ENCODE measurements at regions not wholly inside any gene's neighbourhood (a gene's known extent, or its start where the extent isn't known, plus 50 kb on each side); places are given as distances from the start of the nearest gene placed in this dataset.

- FAIRE-seq: no peak
- DNase-seq (ENCODE audit: insufficient read length, low spot score): no peak
Measured at GRCh38 chr13:109671919-109672318, 114.5 kb downstream of the IRS2 start.

- no peak for FAIRE-seq
- DNase-seq (ENCODE audit: insufficient read length, low spot score): no peak
Measured at GRCh38 chr13:109670776-109671175, 115.6 kb downstream of the IRS2 start.

DNA sequence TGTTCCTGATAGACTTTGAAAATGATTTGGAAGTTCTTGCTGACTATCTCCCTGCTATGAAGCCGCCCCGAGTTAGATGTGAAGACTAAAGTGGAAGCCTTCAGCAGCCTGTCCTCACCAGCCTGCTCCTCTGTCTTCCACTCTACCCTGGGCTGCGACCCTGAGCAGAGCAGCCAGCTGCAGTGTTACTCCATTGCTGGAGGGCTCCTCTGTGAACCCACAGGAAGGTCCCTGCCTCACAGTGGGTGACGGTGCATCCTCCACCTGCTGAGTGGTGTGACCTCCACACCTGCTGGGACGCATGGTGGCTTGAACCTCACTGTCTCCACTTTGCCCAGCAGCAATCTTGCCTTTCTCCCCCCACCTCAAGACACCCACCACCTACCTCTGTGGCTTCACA, 116.4 kb downstream of the IRS2 start:
- FAIRE-seq (no peak), DNase-seq (ENCODE audit: insufficient read length, low spot score) (no peak)

DNA sequence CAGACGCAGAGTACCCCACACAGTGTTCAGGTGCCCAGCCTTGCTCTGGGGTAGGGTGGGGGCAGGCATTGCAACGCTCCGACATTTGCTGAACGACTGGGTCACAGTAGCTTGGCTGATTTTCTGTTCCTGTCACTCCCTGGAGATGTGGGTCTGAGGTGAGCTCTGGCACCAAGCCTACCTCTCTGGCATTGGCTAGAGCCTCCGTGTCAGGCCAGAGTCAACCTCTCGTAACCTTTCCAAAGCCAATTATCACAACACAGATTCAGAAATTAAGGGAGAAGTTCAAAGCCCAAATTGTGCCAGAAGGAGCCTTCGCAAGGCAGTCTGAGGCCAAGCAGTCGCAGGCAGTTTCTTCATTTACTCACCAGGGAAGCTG, 117.2 kb downstream of the IRS2 start:
- no peak for FAIRE-seq
- DNase-seq (ENCODE audit: insufficient read length, low spot score): no peak

DNA sequence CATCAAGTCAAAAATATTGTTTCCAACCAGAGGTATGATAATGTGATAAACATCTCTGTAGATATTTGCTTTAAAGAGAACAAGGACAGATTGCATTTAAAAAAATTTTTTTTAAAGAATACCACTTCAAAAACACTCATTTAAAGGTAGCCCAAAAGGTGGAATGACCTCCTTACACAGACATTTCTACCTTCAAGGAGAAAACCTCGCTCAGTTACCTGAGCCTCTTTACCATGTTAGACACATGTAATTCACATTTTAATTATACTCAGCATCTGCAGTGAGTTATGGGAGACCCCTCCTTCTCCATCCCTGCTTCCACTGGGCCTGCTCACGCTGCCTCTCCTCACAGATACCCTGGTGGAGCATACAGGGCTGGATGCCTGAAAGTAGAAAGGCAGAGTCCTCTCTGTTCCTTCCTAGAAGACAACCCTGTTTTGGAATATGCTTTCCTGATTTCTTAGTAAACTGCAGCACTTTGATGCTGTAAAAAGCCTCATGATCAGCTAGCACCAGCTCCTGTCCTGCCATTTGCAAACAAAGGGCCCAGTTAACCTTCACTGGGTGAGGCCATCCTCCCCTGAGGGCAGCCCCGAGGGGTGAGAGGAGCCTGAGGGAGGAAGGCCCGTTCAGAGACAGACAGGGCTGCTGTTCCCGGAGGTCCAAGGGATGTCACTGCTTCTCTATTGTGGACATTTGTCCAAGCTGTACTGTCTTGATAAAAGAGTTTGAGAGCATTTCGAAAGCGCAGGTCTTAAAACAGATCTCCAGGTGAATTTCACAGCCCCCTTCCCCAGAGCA, 117.8 kb downstream of the IRS2 start:
- DNase-seq (ENCODE audit: insufficient read length, low spot score) (no peak), FAIRE-seq (no peak)

- FAIRE-seq: no peak
- no peak for DNase-seq (ENCODE audit: insufficient read length, low spot score)
Measured at GRCh38 chr13:109667807-109668291, 118.5 kb downstream of the IRS2 start.

DNA sequence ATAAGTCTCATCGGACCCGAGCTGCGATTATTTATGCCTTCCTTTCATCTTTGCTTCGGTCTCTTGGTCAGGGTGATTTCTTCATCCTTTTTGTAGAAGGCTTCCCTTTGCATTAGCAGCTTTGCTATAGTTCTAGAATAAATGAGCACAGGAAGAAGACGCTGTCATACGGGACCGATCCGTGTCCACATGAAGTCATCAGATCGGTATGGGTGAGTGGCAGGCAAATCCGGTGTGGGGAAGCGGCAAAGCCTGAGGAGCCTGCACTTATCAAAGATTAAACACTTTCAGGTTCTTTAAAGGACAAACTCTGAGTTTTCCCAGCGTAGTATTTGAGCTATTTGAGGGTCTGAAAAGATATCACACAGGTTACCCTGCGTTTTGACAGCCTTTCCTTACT, 119.3 kb downstream of the IRS2 start:
- peak; percentile 55 for DNase-seq (ENCODE audit: insufficient read length, low spot score)
- FAIRE-seq: no peak

- FAIRE-seq (no peak), DNase-seq (ENCODE audit: insufficient read length, low spot score) (peak; percentile 3)
Measured at GRCh38 chr13:109666656-109667055, 119.7 kb downstream of the IRS2 start.

GRCh38 chr13:109665781-109666249, 120.6 kb downstream of the IRS2 start:
- no peak for FAIRE-seq
- no peak for DNase-seq (ENCODE audit: insufficient read length, low spot score)

GRCh38 chr13:109665240-109665639, 121.1 kb downstream of the IRS2 start:
- DNase-seq (ENCODE audit: insufficient read length, low spot score) (no peak), FAIRE-seq (no peak)

DNA sequence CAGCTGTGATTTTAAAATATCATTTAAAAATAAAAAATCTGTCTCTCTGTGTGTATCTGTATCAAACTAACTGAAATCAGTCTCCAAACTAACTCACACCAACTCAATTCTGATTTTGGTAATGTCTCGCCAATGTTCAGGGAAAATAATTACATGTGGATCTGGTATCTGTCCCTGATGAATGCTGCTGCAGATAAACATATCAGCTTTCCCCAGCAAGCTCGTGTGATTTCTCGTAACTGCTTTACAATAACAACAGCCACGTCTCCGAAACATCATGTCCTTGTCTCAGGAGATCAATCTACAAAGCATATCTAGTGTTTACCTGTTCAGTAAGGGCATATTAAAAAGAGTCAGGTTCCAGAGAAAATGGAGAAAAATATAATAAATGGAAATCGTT, 129.0 kb downstream of the IRS2 start:
- FAIRE-seq: no peak
- DNase-seq (ENCODE audit: insufficient read length, low spot score): no peak

GRCh38 chr13:109656206-109656605, 130.2 kb downstream of the IRS2 start:
- FAIRE-seq: no peak

DNA sequence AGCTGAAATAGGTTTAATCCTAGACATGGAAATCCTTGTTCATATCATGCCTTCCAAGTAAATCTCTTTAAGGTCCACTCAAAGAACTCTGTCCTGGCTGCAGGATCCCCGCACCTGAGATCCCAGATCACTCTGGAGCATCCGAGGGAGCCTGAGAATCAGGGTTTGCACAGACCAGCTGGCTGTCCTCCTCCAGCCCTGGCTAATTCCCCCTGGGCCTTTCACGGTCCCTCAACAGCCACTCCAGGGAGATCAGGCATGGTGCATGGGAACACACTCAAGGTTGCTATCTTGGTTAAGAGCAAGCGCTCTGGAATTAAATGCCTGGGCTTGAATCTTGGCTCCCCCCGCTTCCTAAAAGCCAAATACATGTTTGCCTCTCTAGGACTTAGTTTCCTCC, 130.8 kb downstream of the IRS2 start:
- DNase-seq (ENCODE audit: insufficient read length, low spot score) (no peak), FAIRE-seq (no peak)

More at GRCh38 chr13:109656206-109656605, 130.2 kb downstream of the IRS2 start:
- no peak for DNase-seq (ENCODE audit: insufficient read length, low spot score)

DNA sequence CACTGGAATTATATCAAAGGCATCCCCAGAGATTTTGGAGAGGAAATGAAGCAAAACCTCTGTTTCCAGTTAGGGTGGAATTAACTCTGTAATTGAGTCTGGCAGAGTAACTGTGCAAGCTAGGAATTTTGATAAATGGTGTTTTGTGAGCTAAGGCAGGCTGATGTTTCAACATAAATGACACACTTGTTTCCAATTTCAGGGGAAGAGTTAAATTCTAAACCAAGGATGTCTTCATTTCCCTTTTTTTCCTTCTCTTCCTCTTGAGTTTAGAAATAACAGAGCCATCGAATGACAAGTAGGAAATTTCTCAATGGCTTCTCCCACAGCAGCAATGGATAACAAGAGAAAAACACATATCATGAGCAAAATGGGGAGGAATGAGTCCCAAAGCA, 131.2 kb downstream of the IRS2 start:
- no peak for FAIRE-seq
- DNase-seq (ENCODE audit: insufficient read length, low spot score): no peak

DNA sequence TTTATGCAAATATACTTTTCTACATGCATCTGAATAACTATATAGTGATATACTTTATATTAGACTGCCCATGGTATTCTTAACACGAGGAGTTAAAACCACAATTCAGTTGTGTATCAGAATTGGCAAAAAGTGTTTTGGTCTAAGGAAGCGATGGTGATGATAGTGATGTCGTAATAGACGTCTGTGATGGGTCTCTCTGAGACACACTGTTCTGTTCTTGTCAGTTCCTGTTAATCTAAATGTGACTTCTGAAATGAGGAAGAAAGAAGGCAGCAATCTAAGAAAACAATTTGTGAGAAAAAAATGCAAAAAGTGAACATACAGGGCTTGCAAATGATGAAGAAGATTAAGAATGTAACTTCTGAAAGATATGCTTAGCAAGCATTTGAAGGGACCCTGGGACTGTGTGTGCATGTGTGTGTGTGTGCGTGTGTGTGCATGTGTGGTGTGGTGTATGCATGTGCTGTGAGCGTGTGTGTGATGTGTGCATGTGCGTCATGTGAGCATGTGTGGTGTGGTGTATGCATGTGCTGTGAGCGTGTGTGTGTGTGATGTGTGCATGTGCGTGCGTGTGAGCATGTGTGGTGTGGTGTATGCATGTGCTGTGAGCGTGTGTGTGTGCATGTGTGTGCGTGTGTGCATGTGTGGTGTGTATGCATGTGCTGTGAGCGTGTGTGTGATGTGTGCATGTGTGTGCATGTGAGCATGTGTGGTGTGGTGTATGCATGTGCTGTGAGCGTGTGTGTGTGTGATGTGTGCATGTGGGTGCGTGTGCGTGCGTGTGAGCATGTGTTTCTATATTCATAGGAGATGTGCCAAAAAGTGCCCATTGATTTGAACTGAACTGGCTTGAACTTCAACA, 131.8 kb downstream of the IRS2 start:
- peak; percentile 99 for FAIRE-seq
- DNase-seq (ENCODE audit: insufficient read length, low spot score): no peak

DNA sequence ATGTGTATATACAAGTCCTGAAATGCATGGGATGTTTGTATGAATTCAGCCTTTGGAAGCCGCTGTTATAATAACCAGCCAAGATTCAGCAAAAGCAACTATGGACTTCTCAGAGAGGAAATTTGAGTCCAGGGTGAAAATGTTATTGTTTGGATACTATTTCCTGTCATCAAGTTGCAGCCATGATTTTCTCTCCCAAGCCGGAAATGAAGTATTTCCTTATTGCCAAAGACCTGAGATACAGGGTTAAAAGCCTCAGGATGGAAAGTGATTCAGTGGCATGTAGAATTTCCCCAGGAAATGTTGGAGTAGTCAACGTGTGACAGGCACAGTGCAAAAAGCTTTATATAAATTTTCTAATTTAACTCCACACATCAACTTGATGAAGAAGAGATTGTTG, 133.9 kb downstream of the IRS2 start:
- DNase-seq (ENCODE audit: insufficient read length, low spot score): no peak
- FAIRE-seq: no peak

GRCh38 chr13:109651854-109652253, 134.5 kb downstream of the IRS2 start:
- DNase-seq (ENCODE audit: insufficient read length, low spot score) (no peak), FAIRE-seq (no peak)

DNA sequence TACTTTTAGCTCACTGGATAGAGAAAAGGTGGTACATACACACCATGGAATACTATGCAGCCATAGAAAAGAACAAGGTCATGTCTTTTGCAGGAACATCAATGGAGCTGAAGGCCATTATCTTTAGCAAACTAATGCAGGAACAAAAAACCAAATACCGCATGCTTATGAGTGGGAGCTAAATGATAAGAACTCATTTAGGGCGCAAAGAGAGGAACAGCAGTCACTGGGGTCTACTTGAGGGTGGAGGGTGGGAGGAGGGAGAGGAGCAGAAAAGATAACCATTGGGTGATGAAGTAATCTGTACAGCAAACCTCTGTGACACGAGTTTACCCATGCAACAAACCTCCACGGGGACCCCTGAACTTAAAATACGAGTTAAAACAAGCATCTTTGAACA, 135.1 kb downstream of the IRS2 start:
- DNase-seq (ENCODE audit: insufficient read length, low spot score) (no peak), FAIRE-seq (no peak)

GRCh38 chr13:109650861-109651260, 135.5 kb downstream of the IRS2 start:
- FAIRE-seq: no peak
- DNase-seq (ENCODE audit: insufficient read length, low spot score): no peak

DNA sequence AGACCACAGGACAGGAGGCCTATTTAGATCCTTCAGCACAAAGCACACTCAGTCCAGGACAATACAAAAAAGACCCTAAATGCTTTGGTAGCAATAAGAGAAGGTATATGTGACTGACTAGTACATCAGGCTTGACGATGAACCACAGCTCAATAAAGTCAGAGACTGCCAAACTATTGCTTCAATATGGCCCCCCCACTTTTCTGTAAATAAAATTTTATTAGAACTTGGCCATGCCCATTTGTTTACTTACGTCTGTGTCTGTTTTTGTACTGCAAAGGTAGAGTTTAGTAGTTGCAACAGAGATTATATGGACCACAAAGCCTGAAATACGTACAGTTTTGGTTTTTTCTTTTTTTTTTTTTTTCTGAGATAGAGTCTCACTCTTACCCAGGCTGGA, 136.7 kb downstream of the IRS2 start:
- no peak for FAIRE-seq
- no peak for DNase-seq (ENCODE audit: insufficient read length, low spot score)

DNA sequence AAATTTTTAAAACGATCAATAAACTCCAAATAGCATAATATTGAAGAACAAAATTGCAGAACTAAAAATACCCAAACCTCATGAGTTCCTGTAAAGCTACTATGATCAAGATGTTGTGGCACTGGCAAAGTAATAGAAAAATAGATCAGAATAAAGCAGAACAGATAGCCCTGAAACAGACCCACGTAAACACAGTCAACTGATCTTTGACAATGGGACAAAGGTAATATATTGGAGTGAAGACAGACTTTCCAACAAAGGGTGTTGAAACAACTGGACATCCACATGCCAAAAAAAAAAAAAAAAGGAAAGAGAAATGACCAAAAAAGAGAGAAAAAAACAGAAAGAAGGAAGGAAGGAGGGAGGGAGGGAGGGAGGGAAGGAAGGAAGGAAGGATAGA, 138.7 kb downstream of the IRS2 start:
- FAIRE-seq: no peak
- no peak for DNase-seq (ENCODE audit: insufficient read length, low spot score)

DNA sequence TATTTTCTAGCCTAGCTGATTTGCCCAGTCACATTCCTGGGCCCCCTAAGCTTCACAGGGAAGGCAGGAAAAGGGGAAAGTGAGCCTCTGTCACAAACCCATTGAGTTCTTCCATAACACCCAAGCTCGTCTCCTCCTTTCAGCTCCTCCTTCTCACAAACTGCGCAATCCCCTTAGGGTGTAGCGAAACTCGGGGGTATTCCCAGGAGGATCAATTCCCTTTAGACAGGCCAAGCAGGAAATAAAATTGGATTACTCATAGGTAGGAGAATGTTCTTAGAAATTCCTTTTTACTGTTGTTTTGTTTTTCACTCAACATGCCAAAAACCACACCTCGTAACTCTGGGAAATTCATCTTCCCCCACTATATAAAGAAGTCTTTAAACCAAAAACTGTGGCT, 139.3 kb downstream of the IRS2 start:
- FAIRE-seq (no peak), DNase-seq (ENCODE audit: insufficient read length, low spot score) (no peak)
